HG03108 (cell line): ENCODE measurements at regions not wholly inside any gene's neighbourhood (a gene's known extent, or its start where the extent isn't known, plus 50 kb on each side); places are given as distances from the start of the nearest gene placed in this dataset.

Experiments used
- ATAC-seq: cut with Tn5 transposase; IDR thresholded peaks from one replicate; pipeline ENCODE4 v1.9.1; 2021; ENCODE audit warnings: moderate library complexity; ENCODE audit not compliant: unreplicated experiment

DNA sequence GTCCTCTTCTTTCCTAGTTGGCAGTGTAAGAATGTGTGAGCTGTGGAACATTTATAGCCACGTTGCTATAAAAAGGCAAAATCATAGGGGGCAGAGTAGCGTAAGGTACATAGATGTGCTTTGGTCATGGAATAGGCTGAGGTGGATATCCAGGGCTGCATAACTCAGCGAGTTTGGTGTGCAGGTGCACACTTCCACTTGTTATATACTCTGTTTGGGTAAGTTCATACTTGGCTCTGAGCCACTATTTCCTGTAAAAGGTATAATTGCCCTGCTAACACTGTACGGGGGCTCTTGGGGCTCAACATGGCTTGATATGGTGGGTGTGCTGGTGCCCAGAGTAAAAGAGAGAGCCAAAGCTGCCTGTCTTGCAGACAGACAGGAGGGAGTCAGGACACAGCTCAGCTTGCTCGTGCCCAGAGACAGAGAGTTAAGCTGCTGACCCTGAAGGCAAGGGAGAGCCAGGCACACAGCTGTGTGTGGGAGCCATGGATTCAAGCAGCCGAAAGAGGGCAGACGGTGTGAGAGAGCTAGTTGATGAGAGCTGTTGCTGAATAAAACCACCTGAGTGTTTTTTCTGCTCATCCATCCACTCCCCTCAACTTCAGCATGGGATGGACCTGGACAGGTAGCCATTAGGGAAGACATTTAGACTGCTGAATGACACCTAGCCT lies 126.7 kb downstream of the DKK1 start:
- ATAC-seq, result no peak

DNA sequence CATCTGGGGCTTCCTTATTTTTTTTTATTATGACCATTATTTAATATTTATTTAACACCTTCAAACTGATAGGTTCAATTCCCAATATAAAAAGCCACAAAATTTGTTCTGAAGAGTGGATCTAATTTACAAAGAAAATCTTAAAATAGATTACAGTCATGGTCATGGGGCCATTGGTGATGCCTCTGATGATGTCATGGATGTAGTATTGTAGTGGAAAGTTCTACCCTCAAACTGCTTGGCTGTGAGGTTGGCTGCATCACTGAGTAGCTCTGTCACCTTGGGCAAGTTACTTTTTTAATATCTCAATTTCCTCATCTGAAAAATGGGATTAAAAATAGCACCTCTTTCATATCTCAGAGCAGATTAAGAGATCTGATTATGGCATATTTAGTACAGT lies 128.5 kb downstream of the DKK1 start:
- no peak for ATAC-seq

DNA sequence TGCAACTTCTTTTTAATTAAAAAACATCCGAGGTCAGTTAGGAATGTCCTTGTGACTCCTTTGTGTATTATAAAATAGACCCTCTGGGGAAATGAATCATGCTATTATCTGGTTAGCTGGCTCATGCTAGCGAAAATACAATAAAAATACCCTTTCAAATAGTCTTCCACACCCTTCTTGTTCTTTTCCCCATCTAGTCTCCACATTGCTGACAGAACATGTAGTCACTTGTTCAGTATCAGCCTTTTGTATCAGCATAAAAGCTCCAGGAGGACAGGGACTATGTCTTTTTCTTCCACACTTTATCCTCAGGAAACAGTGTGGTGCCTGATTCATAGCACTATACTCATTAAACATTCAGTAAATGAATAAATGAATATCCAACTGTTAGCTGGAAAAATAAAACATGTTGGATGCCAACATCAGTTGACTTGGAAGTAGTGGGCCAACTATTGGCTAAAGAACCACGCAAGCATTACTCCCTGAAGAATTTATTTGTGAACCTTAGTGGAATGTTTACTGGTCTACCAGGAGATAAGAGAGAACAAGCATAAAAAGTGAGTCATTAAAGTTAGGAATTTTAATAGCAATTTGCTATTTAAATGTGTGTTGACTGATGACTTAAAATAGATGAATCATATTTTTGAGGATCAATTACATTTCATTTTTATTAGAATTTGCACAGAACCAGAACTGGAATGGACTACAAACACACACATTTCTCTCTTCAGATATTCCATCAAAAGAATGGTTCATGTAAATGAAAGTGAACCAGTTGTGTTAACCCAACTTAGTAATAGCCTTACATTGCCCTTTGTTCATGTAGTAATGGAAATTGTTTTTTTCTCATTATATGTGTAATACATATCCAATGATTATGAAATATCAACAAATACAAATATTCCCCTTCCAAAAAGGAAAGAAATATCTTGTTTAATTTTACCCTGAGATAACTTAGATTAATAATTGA lies 129.6 kb downstream of the DKK1 start:
- ATAC-seq, result no peak

DNA sequence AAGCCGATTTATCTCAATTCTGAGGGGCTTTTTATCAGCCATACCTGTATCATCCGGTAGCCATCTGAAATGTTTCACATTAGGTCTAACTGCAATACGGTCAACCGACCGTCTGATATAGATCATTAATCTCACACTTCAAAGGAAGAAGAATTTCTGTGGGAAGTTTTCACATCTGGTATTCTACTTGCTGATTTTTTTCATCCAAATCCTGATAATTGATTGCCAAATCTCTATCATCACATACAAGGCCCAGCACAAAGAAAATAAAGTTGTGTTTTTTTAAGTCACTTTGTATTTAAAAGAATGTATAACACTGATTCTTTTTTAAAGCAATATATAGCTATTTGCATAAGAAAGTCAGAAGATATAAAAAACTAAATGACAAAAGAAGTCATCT lies 132.3 kb downstream of the DKK1 start:
- ATAC-seq, result no peak

DNA sequence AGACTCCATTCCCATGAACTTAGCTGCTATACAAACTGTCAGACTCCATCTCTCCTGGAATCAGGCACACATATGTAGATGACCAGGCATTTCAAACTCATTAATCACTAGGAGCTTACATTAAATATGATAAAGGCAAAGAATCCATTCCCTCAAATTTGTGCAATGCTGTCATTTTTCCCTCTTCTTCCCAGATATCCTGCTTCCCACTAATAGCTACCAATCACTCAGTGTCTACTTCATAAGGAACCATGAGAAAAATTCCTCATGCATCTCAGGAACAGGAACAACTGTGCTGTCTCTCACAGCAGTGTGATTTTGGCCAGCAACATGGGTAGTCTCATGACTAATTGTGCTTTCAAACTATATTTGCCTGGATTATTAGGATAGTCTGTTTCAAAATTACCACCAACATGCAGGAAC lies 133.9 kb downstream of the DKK1 start:
- ATAC-seq, result no peak

DNA sequence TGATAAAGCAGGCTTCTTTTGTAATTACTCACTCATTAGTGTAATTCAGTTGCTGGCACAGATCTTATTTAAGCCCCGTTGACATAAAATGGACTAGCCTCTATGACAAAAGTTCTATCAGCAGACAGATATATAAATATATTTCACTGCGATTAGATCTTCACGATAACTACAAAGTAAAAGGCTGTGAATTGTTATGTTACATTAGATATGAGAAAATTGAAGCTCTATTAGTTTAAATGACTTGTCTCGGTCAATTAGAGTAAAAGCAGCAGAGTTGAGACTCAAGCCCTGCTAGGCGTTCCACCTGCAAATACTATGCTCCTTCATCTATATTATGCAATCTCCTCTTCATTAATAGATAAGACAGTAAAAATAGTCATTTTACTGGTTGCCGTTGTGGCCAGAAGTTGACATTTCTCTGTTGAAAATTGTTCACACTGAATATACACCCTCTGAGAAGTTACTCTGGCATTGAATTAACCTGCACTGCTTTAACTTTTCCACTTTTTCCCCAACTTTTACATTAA lies 136.7 kb downstream of the DKK1 start:
- no peak for ATAC-seq

DNA sequence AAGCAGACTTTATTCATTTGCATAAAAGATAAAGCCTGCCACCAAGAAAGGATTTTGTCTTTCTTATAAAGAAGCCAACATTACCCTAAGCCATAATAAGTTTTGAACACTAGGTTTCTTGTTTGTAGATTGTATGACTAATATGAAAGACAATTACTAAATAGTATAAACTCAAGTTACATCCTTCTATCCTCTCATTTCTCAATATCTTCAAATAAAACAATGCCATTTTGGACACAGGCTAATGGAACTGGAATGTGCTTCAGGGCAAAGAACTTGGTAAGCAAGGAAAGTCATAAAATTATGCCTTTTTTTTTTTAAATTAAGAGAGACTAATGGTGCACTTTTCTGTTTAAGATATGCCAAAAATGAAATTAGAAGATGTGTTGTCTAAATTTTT lies 137.7 kb downstream of the DKK1 start:
- no peak for ATAC-seq

DNA sequence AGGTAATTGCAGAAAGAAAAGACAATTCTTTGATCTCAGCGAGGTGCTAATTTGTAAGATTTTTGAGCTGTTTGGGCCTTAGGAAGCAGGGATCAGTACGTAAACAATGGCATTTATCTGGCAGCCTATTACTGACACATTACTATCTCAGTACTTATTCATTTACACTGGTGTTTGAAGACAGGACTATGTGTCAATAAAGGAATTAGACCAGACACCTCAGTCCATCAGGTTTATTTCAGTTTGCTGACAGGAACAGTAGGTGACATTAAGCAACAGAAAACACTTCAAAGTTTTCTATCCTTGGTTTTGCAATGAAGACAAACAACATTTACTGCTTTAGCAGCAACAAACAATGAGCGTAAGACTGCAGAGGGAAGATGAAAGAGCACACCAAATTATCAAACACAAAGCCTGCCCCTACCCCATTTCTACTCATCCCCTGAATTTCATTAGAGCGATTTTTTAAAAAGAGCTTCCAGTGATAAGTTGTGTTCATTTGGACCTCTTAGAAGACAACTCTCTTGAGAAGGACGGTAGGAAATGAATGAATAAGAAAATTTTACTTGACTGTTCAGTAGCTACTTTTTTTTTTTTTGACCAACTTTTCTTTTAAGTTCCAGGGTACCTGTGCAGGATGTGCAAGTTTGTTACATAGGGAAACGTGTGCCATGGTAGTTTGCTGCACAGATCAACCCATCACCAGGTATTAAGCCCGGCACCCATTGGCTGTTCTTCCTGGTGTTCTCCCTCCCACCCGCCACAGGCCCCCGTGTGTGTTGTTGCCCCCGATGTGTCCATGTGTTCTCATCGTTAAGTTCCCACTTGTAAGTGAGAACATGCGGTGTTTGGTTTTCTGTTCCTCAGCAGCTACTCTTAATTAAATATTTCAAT lies 138.8 kb downstream of the DKK1 start:
- no peak for ATAC-seq

DNA sequence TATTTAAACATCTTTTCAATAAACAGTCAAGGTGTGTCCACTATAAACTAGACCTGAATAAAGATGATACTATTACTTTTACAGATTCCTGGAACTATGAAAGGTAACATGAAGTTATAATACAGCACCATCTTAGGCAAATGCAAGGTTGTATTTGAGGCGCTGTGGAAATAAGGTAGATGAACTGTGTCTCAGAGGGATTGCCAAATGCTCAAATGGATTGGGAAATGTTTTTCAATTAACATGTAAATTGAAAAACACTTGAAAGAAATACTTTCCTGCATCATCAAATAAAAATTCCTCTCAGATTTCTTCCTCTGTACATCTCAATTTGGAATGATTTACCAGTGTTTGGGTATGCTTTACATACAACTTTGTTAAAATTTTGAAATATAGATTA lies 139.4 kb downstream of the DKK1 start:
- no peak for ATAC-seq

DNA sequence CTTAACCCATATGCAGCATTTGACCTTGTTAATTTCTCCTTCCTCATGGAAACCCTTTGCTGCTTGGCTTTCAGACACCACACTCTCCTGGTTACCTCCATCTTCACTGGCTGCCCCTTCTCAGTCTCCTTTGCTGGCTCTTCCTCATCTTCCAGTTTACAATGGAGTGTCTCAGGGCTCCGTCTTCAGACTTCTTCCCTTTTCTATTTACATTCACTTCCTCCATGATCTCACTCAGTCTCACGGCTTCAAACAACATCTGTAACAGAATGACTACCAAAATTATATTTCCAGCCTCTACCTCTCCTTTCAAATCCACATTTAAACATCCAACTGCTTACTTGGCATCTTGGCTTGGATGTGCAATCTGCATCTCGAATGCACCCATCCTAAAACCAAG lies 140.4 kb downstream of the DKK1 start:
- ATAC-seq, result no peak

DNA sequence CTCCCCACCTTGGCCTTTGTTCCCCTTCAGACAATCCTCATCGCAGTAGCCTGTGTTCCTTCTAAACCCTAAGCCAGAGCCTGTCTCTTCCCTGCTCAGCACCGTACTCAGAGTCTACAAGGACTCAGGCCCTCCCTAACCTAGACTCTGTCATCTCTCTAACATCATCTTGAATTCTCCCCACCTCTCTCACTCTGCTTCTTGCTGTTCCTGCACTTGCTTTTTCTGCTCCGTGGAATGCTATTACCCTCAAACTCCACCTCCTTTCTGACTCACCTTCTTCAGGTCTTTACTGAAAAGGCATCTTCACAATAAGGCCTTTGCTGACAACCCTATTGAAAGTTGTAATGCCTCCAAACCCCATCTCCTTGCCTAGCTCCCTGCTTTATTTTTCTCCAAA lies 141.0 kb downstream of the DKK1 start:
- ATAC-seq, result no peak

DNA sequence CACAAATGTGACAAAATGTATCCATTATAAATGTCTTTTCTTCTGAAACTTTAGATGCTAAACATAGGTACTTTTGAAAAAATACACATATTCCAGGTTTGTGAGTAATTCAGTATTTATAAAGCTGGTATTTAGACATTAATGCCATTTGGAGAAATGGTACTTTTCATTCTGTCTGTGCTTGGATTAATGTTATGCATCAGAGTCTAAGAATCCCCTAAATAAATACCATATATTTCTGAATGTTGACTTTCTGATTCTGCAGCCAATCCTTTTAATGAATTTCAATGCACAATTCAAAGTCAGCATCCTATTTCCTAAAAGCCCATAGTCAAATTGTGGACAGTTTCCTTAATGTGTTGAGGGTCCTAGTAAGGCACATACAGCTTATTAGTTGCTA lies 145.0 kb downstream of the DKK1 start:
- no peak for ATAC-seq

DNA sequence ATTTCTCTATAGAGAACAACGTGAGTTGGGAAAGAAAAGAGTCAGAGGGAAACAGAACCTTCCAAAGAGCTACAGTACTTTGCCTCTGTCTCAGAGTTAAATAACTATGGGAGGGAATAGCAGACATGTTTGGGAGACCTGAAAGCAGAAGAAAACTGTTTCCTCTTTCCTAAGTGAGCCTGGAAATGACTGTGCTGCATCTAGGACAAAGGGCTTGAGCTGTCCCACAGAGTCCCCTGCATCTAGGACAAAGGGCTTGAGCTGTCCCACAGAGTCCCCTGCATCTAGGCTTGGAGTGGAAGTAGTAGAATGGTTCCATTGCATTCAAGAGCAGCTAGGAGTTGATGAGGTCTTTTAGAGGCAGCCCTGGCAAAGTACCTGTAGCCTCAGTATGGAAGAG lies 149.7 kb downstream of the DKK1 start:
- no peak for ATAC-seq

DNA sequence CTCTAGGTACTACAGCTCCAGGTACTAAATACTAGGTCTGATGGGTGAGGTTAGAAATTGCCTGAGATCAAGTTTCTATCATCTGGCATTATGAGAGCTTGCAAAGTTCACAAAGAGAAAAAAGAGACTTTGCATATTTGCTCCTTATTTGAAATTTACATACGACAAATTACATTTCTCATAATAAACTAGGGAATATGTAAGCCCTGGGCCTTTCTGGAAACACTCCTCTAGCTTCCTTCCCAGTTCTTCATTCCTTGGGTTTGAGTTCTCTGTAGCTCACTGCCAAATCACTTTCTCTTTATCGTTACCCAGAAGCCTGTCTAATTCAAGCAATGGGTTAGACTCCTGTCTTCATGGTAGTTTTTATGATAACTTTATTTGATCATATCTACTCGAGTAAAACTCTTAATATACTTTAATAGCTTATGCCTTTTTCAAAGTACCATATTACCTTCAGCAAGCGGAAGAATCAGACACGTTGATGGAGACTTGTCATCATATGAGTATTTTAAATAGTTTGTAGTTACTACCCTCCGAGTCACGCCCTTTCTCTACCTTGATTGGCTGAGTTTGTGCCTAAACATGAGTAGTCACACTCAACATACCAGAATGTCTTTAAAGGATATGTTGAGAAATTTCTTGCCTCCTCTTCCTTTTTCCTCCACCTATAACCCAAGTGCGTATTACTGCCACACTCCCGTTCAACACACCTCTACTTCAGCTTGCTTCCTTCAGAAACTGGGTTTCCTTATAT lies 150.5 kb downstream of the DKK1 start:
- ATAC-seq, result no peak

DNA sequence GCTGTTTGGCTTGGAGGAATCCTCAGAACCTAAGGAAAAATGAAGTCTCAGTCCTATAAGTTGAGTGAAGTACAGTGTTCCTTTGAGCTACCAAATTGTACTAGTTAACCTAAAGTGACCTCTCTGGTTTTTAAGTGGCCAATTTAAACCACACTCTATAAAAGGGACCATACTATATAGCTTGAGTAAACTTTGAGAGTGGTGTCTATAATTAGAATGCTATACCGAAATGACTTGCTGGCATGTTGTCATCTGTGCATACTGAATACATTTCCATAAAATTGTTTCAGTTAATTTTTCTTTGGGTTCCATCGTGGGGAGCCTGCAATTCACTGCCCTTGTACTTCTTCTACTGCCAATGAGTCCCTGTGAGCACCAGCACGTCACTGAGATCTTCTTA lies 151.1 kb downstream of the DKK1 start:
- ATAC-seq, result no peak

DNA sequence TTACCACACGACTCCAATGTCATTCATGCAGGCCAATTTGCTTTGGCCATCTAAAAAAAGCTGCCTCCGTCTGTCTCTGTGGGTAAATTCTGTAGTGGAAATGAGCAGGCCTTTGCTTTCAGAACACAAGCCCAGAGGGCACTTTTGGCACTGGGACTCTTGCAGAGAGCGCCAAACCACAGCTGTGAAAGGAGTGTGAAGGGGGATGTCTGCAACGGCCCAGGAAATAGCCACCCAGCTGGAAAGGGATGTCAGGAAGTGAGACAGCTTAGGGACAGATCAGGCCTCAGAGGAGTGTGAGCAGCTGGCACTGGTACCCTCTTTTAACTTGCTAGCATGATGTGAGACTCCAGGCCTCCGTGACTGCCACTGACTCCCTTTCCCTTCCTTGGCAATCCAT lies 152.4 kb downstream of the DKK1 start:
- no peak for ATAC-seq

DNA sequence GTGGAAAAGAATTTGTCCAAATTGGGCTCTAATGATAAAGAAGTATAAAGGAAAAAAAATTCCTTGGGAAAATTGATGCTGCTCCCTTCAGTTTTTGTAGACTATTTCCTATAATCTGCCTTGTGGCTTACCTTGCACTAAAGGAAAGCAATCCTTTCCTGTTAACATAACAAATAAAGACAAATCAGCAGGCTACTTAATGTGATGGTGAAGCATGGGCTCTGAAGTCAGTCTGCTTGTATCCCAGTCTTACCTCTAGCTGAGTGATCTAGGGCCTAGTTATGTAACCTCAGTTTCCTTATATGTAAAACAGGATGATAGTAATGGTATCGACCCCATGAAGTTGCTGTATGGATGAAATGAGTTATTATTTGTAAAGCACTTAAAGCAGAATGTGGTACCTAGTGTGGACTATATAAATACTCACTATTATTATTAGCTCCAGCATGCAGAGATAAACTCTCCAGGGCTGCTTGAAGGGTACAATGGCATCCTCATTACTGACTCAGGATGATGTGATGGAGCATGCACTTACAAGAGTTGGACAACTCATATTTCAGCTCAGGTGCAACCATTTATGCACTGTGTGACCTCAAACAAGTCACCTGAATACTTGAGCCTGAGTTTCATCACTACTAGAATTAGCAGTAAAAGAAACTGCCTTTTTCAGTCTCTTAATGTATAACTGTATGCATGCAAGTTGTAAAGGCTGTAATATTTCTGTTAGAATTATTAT lies 156.1 kb downstream of the DKK1 start:
- no peak for ATAC-seq

DNA sequence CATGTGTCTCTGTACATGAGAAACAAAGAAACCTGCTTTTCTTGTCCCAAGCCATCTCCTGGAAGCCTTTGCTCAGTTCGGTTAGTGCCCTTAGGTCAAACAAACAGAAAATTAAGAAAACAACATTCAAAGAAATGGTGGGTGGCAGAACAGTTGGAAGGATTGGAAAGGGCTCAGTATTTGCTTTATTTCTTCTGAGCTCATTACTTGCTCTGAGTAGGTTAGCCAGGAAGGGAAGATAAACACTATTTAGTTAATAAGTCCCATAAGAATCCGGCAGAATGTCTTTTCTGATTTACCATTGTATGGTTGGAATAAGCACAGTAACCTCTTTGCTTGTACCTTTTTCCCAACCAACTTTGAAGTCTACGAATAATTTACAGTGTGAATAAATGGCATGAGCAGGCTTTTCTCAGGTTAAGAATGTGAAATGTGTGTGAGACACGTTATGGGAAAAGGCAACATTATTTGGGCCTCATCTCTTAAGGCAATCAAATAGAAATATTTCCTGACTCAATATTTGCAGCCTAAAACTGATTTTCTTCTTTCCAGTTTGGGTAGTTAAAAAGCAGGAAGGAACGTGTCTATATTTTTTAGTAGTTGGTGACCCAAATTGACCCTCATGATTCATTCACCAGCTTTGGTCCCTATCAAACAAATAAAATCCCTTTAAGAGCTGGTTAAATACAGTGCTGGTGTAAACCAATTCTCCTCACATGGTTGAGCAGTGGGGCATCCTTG lies 158.5 kb downstream of the DKK1 start:
- ATAC-seq, result no peak

DNA sequence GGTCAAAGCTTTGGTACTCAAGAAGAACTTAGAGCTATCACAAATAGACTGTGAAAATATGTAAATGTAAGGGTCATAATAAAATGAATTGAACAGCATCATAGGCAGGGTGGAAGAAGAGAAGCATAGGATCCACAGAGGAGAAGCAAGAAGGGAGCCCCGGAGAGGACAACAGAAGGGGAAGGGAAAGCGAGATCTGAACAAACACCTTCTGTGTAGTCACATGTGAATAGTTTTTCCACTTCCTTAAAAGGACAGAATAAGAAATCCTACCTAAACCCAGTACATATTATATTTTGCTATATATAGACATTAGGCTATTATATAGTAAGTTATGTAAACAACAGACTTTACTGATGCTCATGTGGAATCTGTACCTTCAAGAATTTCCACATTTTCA lies 160.2 kb downstream of the DKK1 start:
- ATAC-seq, result no peak
